Liver (tissue), 3 donors: ENCODE measurements at regions not wholly inside any gene's neighbourhood (a gene's known extent, or its start where the extent isn't known, plus 50 kb on each side); places are given as distances from the start of the nearest gene placed in this dataset.

ENCODE experiments used
- CTCF ChIP-seq: fragments of 150-350 bp; IDR thresholded peaks from 2 replicates; pipeline ENCODE4 v1.5.1; 2017; ENCODE audit warnings: improper control_type of control experiment, low read depth, low read length; ENCODE audit not compliant: missing input control
- EGR1 ChIP-seq, 2 donors: IDR thresholded peaks; 2 replicates each; pipeline ENCODE4 v1.6.1; 2016 to 2018; ENCODE audit warnings: antibody characterized with exemption in 2 of 2, low read depth in 2 of 2
- FOXA1 ChIP-seq: IDR thresholded peaks from 2 replicates; pipeline ENCODE4 v1.6.1; 2016; ENCODE audit warnings: antibody characterized with exemption
- REST ChIP-seq: IDR thresholded peaks from 2 replicates; pipeline ENCODE4 v1.6.1; 2016; ENCODE audit warnings: antibody characterized with exemption, mild to moderate bottlenecking
- donor health status: healthy.
- donor health status: healthy.

GRCh38 chr9:135260221-135261180, 173.0 kb downstream of the OLFM1 start:
- TF ChIP-seq REST (no peak), CTCF (no peak), FOXA1 (no peak), EGR1 (IDR thresholded peaks at IDR 0.05; ENCODE audit: low read depth in 2 of 2) (no peak)
